ENCODE measurements at regions not wholly inside any gene's neighbourhood (a gene's known extent, or its start where the extent isn't known, plus 50 kb on each side); places are given as distances from the start of the nearest gene placed in this dataset.
"Not testable (repeated sequence)": the region's sequence is repeated elsewhere in the genome, so short reads cannot be mapped to it uniquely, and the experiment has no call there.

DNA sequence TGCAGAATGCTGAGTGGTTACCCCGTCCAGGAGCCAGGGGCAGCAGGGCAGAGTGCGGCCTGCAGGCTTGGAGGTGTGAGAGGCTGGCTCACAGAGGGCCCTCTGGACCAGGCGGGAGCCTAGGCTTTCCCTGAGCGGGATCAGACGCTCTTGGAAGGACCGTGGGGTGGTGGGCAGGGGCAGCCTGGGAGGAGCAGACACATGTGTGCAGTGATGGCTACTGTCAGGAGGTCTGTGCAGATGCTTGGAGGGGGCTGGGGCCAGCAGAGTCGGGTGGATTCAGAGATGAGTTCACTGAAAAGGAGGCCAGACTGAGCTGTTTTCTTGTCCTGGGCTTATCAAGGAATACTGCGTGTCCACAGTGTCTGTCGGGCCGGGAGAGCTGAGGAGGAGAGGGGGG lies 204.5 kb downstream of the CCT8L2 start:
- TF ChIP-seq, protein P1, sequence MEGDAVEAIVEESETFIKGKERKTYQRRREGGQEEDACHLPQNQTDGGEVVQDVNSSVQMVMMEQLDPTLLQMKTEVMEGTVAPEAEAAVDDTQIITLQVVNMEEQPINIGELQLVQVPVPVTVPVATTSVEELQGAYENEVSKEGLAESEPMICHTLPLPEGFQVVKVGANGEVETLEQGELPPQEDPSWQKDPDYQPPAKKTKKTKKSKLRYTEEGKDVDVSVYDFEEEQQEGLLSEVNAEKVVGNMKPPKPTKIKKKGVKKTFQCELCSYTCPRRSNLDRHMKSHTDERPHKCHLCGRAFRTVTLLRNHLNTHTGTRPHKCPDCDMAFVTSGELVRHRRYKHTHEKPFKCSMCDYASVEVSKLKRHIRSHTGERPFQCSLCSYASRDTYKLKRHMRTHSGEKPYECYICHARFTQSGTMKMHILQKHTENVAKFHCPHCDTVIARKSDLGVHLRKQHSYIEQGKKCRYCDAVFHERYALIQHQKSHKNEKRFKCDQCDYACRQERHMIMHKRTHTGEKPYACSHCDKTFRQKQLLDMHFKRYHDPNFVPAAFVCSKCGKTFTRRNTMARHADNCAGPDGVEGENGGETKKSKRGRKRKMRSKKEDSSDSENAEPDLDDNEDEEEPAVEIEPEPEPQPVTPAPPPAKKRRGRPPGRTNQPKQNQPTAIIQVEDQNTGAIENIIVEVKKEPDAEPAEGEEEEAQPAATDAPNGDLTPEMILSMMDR (IDR thresholded peaks at IDR 0.05) = not testable (repeated sequence)
- TF ChIP-seq EP300 (IDR thresholded peaks at IDR 0.05) = not testable (repeated sequence)

Data from tibial nerve (tissue), 4 donors.